Putamen (tissue), 1 donor: ENCODE measurements at regions not wholly inside any gene's neighbourhood (a gene's known extent, or its start where the extent isn't known, plus 50 kb on each side); places are given as distances from the start of the nearest gene placed in this dataset.

Experiments
- DNase-seq: peaks from one replicate; pipeline ENCODE4 v3.0.0-alpha.2; 2016; ENCODE audit warnings: low spot score

GRCh38 chr9:91157883-91158282, 203.8 kb downstream of the AUH start:
- DNase-seq = no peak

- no peak for DNase-seq
Measured at GRCh38 chr9:91158286-91158685, 203.4 kb downstream of the AUH start.

- DNase-seq = no peak
Measured at GRCh38 chr9:91158946-91159345, 202.8 kb downstream of the AUH start.

GRCh38 chr9:91159664-91160121, 202.0 kb downstream of the AUH start:
- no peak for DNase-seq

GRCh38 chr9:91160181-91160580, 201.5 kb downstream of the AUH start:
- DNase-seq = no peak

- DNase-seq = no peak
Measured at GRCh38 chr9:91160599-91161464, 200.9 kb downstream of the AUH start.

- no peak for DNase-seq
Measured at GRCh38 chr9:91161465-91162300, 200.0 kb downstream of the AUH start.

GRCh38 chr9:91162311-91162710, 199.4 kb downstream of the AUH start:
- no peak for DNase-seq

GRCh38 chr9:91162784-91163443, 198.8 kb downstream of the AUH start:
- peak; percentile 43 for DNase-seq

GRCh38 chr9:91163444-91163772, 198.3 kb downstream of the AUH start:
- DNase-seq = no peak

- peak; percentile 7 for DNase-seq
Measured at GRCh38 chr9:91163773-91164471, 197.8 kb downstream of the AUH start.
